Naive thymus-derived CD4-positive, alpha-beta T cell (primary cell): ENCODE measurements at regions not wholly inside any gene's neighbourhood (a gene's known extent, or its start where the extent isn't known, plus 50 kb on each side); places are given as distances from the start of the nearest gene placed in this dataset.
"Not testable (repeated sequence)": the region's sequence is repeated elsewhere in the genome, so short reads cannot be mapped to it uniquely, and the experiment has no call there.

ENCODE experiments used
- ATAC-seq: fragments of 150-1000 bp; cut with Tn5 transposase; 2 replicates; pipeline ENCODE4 v1.10.0; 2021; ENCODE audit warnings: mild to moderate bottlenecking, moderate library complexity
- CTCF ChIA-PET: fragments of 350-600 bp; sonication (Branson Sonifier 250); formaldehyde crosslinking; loops from one replicate; lab custom pipeline; 2021; ENCODE audit warnings: antibody characterized with exemption; lab: Charles Lee
- POLR2A ChIA-PET: fragments of 350-600 bp; sonication (Branson Sonifier 250); formaldehyde crosslinking; loops from one replicate; lab custom pipeline; 2021; ENCODE audit warnings: antibody characterized with exemption, inconsistent platforms; lab: Charles Lee
- DNase-seq, 9 donors: peaks; one replicate each; pipeline versions ENCODE4 v3.0.0 to v3.0.0-alpha.2; 2020 to 2022; ENCODE audit warnings: mixed read lengths in 1 of 9
- H3K27ac ChIP-seq: one replicate; pipeline ENCODE4 v1.7.0; 2013; ENCODE audit warnings: mild to moderate bottlenecking, low read depth, low read length, moderate library complexity
- H3K27me3 ChIP-seq, 2 donors: one replicate each; pipeline ENCODE4 v1.7.0; 2013; ENCODE audit warnings: low read length in 2 of 2, mild to moderate bottlenecking in 2 of 2, moderate library complexity in 2 of 2; ENCODE audit not compliant: control insufficient read depth in 2 of 2, insufficient read depth in 2 of 2
- H3K36me3 ChIP-seq, 3 experiments: 1 replicate in 2 of 3; 2 replicates in 1 of 3; pipeline ENCODE4 v1.7.0; 2013; ENCODE audit warnings: low read length in 3 of 3, mild to moderate bottlenecking in 3 of 3, moderate library complexity in 1 of 3; ENCODE audit not compliant: insufficient read depth in 3 of 3, control insufficient read depth in 2 of 3
- H3K4me1 ChIP-seq, 2 donors: one replicate each; pipeline ENCODE4 v1.7.0; 2013; ENCODE audit warnings: low read length in 2 of 2, mild to moderate bottlenecking in 2 of 2, moderate library complexity in 1 of 2; ENCODE audit not compliant: control insufficient read depth in 2 of 2, insufficient read depth in 2 of 2
- H3K4me3 ChIP-seq: 2 replicates; pipeline ENCODE4 v1.7.0; 2013; ENCODE audit warnings: mild to moderate bottlenecking, low read length
- H3K9me3 ChIP-seq, 3 experiments: 1 replicate in 2 of 3; 2 replicates in 1 of 3; pipeline ENCODE4 v1.7.0; 2013; ENCODE audit warnings: low read length in 3 of 3; ENCODE audit not compliant: control insufficient read depth in 2 of 3
- H3K27ac Mint-ChIP-seq, 9 donors: one replicate each; pipeline ENCODE4 v1.8.0; 2020 to 2022; ENCODE audit warnings: mixed read lengths in 9 of 9, mild to moderate bottlenecking in 8 of 9, moderate library complexity in 5 of 9, inconsistent platforms in 2 of 9
- H3K27me3 Mint-ChIP-seq, 5 donors: one replicate each; pipeline ENCODE4 v1.8.0; 2021 to 2022; ENCODE audit warnings: mixed read lengths in 5 of 5, mild to moderate bottlenecking in 1 of 5
- H3K36me3 Mint-ChIP-seq, 5 donors: one replicate each; pipeline ENCODE4 v1.8.0; 2020 to 2022; ENCODE audit warnings: mixed read lengths in 5 of 5, mild to moderate bottlenecking in 3 of 5, inconsistent platforms in 1 of 5
- H3K4me1 Mint-ChIP-seq, 7 donors: one replicate each; pipeline ENCODE4 v1.8.0; 2020 to 2022; ENCODE audit warnings: mixed read lengths in 7 of 7, mild to moderate bottlenecking in 3 of 7, inconsistent platforms in 1 of 7
- H3K4me3 Mint-ChIP-seq, 10 donors: one replicate each; pipeline ENCODE4 v1.8.0; 2020 to 2022; ENCODE audit warnings: mild to moderate bottlenecking in 10 of 10, mixed read lengths in 10 of 10, moderate library complexity in 6 of 10, inconsistent platforms in 2 of 10
- H3K9me3 Mint-ChIP-seq, 11 donors: one replicate each; pipeline ENCODE4 v1.8.0; 2020 to 2022; ENCODE audit warnings: mixed read lengths in 11 of 11, mild to moderate bottlenecking in 4 of 11, inconsistent platforms in 1 of 11, moderate library complexity in 1 of 11
- intact Hi-C, 2 donors: fragments of 100-400 bp; cut with micrococcal nuclease; formaldehyde crosslinking; loops; one replicate each; pipeline ENCODE4 v1.15.1; 2023

DNA sequence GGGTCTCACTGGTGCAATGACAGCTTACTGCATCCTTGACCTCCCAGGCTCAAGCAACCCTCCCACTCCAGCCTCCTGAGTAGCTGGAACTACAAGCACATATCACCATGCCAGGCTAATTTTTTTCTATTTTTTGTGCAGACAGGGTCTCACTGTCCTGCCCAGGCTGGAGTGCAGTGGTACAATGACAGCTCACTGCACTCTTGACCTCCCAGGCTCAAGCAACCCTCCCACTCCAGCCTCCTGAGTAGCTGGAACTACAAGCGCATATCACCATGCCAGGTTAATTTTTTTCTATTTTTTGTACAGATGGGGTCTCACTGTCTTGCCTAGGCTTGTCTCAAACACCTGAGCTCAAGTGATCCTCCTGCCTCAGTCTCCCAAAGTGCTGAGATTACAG lies 74.0 kb downstream of the GASK1B start:
- H3K4me1 ChIP-seq = no peaks in the 10 kb centered on the region
- no peaks in the 10 kb centered on the region for H3K36me3 ChIP-seq
- intact Hi-C loops = no loop called here
- no peak overlapping the region for H3K4me3 Mint-ChIP-seq
- peaks cover 0 to 2% (median 0%) of the 10 kb centered on the region in 7 donors for H3K4me1 Mint-ChIP-seq
- no peak overlapping the region for H3K27ac ChIP-seq
- no peak for ATAC-seq
- peaks cover 0 to 4% (median 0%) of the 10 kb centered on the region in 5 donors for H3K27me3 Mint-ChIP-seq
- no peaks in the 10 kb centered on the region for H3K36me3 Mint-ChIP-seq
- no peak overlapping the region for H3K27ac Mint-ChIP-seq
- CTCF ChIA-PET = no interaction called here
- DNase-seq = no peak
- POLR2A ChIA-PET = no interaction called here
- no peak overlapping the region for H3K4me3 ChIP-seq
- H3K9me3 ChIP-seq = no peaks in the 10 kb centered on the region
- H3K9me3 Mint-ChIP-seq = peaks cover 0 to 8% (median 0%) of the 10 kb centered on the region in 11 donors
- H3K27me3 ChIP-seq = no peaks in the 10 kb centered on the region

DNA sequence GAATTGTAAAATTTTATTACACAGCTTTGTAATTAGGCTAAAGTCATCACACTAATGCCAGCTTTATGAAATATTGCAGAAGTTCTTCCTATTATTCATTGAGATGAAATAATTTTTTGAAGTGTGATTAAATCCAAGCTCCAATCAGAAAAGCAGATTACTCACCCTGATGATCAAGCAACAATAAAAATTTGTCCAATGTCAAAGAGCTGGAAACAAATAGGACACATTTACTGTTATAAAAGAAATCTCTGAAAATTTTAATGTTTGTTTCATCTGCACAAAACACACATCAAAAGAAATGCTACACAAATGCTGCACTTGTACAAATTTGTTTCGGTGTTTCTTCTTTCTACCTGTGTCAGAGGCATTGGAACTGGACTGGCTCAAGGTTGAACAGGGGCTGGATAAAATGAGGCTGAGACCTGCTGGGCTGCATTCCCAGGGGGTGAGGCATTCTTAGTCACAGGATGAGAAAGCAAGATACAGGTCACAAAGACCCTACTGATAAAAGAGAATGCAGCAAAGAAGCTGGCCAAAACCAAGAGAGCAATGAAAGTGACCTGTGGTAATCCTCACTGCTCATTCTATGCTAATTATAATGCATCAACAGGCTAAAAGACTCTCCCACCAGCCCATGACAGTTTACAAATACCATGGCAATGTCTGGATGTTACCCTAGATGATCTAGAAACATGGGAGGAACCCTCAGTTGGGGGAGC lies 78.3 kb downstream of the GASK1B start:
- POLR2A ChIA-PET = no interaction called here
- Mint-ChIP-seq H3K27me3 (peaks cover 0 to 6% (median 0%) of the 10 kb centered on the region in 5 donors), H3K27ac (no peak overlapping the region), H3K36me3 (no peaks in the 10 kb centered on the region), H3K9me3 (peaks cover 0 to 22% (median 0%) of the 10 kb centered on the region in 11 donors), H3K4me3 (no peak overlapping the region), H3K4me1 (no peaks in the 10 kb centered on the region)
- DNase-seq (no peak), ATAC-seq (no peak)
- Histone ChIP-seq H3K4me1 (no peaks in the 10 kb centered on the region), H3K9me3 (no peaks in the 10 kb centered on the region), H3K27me3 (no peaks in the 10 kb centered on the region), H3K4me3 (no peak overlapping the region), H3K36me3 (no peaks in the 10 kb centered on the region), H3K27ac (no peak overlapping the region)
- CTCF ChIA-PET = no interaction called here
- intact Hi-C loops = no loop called here

DNA sequence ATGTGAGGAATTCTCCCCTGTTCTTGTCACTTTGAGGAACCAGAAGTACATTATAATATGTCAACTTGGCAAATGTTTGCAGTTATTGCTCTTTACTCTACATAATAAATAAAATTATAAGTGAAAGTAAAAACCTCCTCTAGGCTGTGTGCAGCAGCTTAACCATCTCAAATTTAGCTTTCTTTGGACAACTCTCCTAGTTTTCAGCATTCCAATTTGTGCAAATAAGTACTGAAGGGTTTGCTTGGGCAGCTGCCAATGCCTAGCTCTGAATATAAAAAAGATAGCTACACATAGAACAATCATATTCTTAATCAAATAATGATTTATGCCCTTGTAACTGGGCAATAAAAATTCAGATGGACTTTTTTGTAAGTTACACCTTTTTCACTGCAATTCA lies 82.5 kb downstream of the GASK1B start:
- Mint-ChIP-seq H3K9me3 (peaks cover 0 to 17% (median 0%) of the 10 kb centered on the region in 11 donors), H3K36me3 (no peaks in the 10 kb centered on the region), H3K4me1 (no peaks in the 10 kb centered on the region), H3K27ac (no peak overlapping the region), H3K27me3 (peaks cover 0 to 6% (median 0%) of the 10 kb centered on the region in 5 donors), H3K4me3 (no peak overlapping the region)
- intact Hi-C loops = no loop called here
- H3K36me3 ChIP-seq = no peaks in the 10 kb centered on the region
- no peaks in the 10 kb centered on the region for H3K9me3 ChIP-seq
- H3K27me3 ChIP-seq = no peaks in the 10 kb centered on the region
- no peaks in the 10 kb centered on the region for H3K4me1 ChIP-seq
- ATAC-seq (no peak), DNase-seq (no peak)
- H3K4me3 ChIP-seq = no peak overlapping the region
- ChIA-PET POLR2A (no interaction called here), CTCF (no interaction called here)
- H3K27ac ChIP-seq = no peak overlapping the region

DNA sequence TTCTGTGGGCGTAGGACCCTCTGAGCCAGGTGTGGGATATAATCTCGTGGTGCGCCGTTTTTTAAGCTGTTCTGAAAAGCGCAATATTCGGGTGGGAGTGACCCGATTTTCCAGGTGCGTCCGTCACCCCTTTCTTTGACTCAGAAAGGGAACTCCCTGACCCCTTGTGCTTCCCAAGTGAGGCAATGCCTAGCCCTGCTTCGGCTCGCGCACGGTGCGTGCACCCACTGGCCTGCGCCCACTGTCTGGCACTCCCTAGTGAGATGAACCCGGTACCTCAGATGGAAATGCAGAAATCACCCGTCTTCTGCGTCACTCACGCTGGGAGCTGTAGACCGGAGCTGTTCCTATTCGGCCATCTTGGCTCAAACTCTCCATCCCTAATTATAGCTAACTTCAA lies 82.9 kb downstream of the GASK1B start:
- H3K4me1 ChIP-seq, H3K4me1 Mint-ChIP-seq, H3K9me3 ChIP-seq, CTCF ChIA-PET, POLR2A ChIA-PET, H3K27ac ChIP-seq, H3K4me3 ChIP-seq, H3K27me3 ChIP-seq, H3K36me3 ChIP-seq, DNase-seq, H3K27me3 Mint-ChIP-seq, H3K4me3 Mint-ChIP-seq, intact Hi-C loops, H3K27ac Mint-ChIP-seq, ATAC-seq, H3K36me3 Mint-ChIP-seq: not testable (repeated sequence)
- peaks cover 0 to 17% (median 0%) of the 10 kb centered on the region in 11 donors for H3K9me3 Mint-ChIP-seq

DNA sequence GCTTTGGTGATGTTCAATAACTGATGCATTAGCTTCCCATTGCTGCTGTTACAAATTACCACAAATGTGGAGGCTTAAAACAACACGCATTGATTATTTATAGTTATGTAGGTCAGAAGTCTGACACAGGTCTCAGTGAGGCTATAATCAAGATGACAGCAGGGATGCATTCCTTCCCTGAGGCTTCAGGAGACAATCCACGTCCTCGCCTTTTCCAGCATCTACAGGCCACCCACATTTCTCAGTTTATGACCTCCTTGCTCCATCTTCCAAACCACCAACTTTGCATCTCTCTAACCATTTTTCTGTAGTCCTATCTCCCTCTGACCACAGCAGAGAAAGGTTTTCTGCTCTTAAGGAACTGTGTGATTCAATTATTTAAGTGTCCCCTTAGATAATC lies 92.5 kb downstream of the GASK1B start:
- Mint-ChIP-seq H3K4me3 (no peak overlapping the region), H3K4me1 (no peaks in the 10 kb centered on the region), H3K9me3 (peaks cover 0 to 16% (median 0%) of the 10 kb centered on the region in 11 donors), H3K27me3 (no peaks in the 10 kb centered on the region), H3K36me3 (no peaks in the 10 kb centered on the region), H3K27ac (no peak overlapping the region)
- ATAC-seq (no peak), DNase-seq (no peak)
- no peaks in the 10 kb centered on the region for H3K4me1 ChIP-seq
- H3K4me3 ChIP-seq = no peak overlapping the region
- H3K27ac ChIP-seq = no peak overlapping the region
- H3K9me3 ChIP-seq = no peaks in the 10 kb centered on the region
- POLR2A ChIA-PET = no interaction called here
- intact Hi-C loops = no loop called here
- CTCF ChIA-PET = no interaction called here
- H3K36me3 ChIP-seq = no peaks in the 10 kb centered on the region
- no peaks in the 10 kb centered on the region for H3K27me3 ChIP-seq

DNA sequence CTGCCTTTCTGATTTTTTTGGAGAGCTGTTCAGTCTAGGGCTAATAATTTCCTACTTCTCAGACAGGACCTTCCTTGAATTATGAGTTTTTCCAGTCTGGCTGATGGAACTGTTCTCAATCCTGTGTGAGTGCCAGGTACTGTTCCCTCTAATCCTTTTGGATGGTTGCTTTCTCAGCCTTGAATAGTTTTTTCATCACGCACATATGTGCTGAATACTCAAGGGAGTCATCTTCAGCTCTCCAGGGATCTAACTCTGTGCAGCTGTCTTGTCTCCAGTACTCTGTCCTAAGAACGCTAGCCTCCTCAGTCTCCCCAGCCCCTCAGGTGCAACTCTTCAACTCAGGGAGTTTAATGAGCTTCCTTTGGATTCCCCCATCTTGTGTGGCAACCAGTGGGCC lies 93.2 kb downstream of the GASK1B start:
- H3K27ac Mint-ChIP-seq = no peak overlapping the region
- no peak for DNase-seq
- H3K9me3 Mint-ChIP-seq = peaks cover 0 to 16% (median 0%) of the 10 kb centered on the region in 11 donors
- no peak overlapping the region for H3K4me3 Mint-ChIP-seq
- H3K27me3 Mint-ChIP-seq = no peaks in the 10 kb centered on the region
- H3K4me1 Mint-ChIP-seq = no peaks in the 10 kb centered on the region
- no peaks in the 10 kb centered on the region for H3K36me3 ChIP-seq
- ChIA-PET POLR2A (no interaction called here), CTCF (no interaction called here)
- intact Hi-C loops = no loop called here
- no peaks in the 10 kb centered on the region for H3K36me3 Mint-ChIP-seq
- no peaks in the 10 kb centered on the region for H3K27me3 ChIP-seq
- no peaks in the 10 kb centered on the region for H3K4me1 ChIP-seq
- no peak overlapping the region for H3K27ac ChIP-seq
- no peak overlapping the region for H3K4me3 ChIP-seq
- ATAC-seq = no peak
- no peaks in the 10 kb centered on the region for H3K9me3 ChIP-seq

DNA sequence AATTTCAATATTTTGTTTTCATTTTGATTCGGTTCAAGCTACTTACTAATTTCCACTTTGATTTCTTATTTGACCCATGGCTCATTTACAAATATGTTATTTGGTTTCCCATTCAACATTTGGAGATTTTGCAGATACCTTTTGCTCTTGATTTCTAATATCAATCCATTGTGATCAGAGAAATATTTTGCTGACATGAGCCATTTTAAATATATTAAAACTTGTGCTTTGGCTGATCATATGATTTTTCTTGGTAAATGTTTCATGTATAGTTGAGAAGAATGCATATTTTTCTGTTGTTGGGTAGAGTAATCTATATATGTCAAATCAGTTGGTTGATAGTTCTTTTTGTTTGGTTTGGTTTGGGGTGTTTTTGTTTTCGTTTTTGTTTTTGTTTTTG lies 95.0 kb downstream of the GASK1B start:
- no peak overlapping the region for H3K4me3 Mint-ChIP-seq
- no peak for ATAC-seq
- H3K36me3 ChIP-seq = no peaks in the 10 kb centered on the region
- intact Hi-C loops = no loop called here
- peaks cover 0 to 21% (median 0%) of the 10 kb centered on the region in 11 donors for H3K9me3 Mint-ChIP-seq
- H3K27me3 Mint-ChIP-seq = no peaks in the 10 kb centered on the region
- DNase-seq = no peak
- H3K9me3 ChIP-seq = no peaks in the 10 kb centered on the region
- CTCF ChIA-PET = no interaction called here
- no peak overlapping the region for H3K27ac ChIP-seq
- no peak overlapping the region for H3K4me3 ChIP-seq
- no peaks in the 10 kb centered on the region for H3K36me3 Mint-ChIP-seq
- no peaks in the 10 kb centered on the region for H3K4me1 ChIP-seq
- H3K4me1 Mint-ChIP-seq = no peaks in the 10 kb centered on the region
- H3K27me3 ChIP-seq = no peaks in the 10 kb centered on the region
- no peak overlapping the region for H3K27ac Mint-ChIP-seq
- POLR2A ChIA-PET = no interaction called here
